WERI-Rb-1 (cell line): ENCODE measurements at regions not wholly inside any gene's neighbourhood (a gene's known extent, or its start where the extent isn't known, plus 50 kb on each side); places are given as distances from the start of the nearest gene placed in this dataset.
"Not testable (repeated sequence)": the region's sequence is repeated elsewhere in the genome, so short reads cannot be mapped to it uniquely, and the experiment has no call there.

Experiments used
- DNase-seq: peaks from one replicate; pipeline ENCODE4 v3.0.0-alpha.2; 2020
- H3K27ac ChIP-seq: fragments of 250-450 bp; sonication (Bioruptor Pico); 2 replicates; pipeline ENCODE4 v1.5.1; 2020; ENCODE audit warnings: mild to moderate bottlenecking, moderate library complexity
- H3K27me3 ChIP-seq: fragments of 250-450 bp; sonication (Bioruptor Pico); 2 replicates; pipeline ENCODE4 v1.5.1; 2021; ENCODE audit warnings: mild to moderate bottlenecking, low read depth, moderate library complexity; ENCODE audit not compliant: insufficient read depth, severe bottlenecking
- H3K36me3 ChIP-seq: fragments of 250-450 bp; sonication (Bioruptor Pico); 2 replicates; pipeline ENCODE4 v1.5.1; 2020; ENCODE audit warnings: mild to moderate bottlenecking, moderate library complexity
- H3K4me3 ChIP-seq: 2 replicates; pipeline ENCODE4 v1.5.1; 2011; ENCODE audit warnings: low read depth, mild to moderate bottlenecking, control low read depth, low read length
- H3K9me3 ChIP-seq: fragments of 250-450 bp; sonication (Bioruptor Pico); 2 replicates; pipeline ENCODE4 v1.5.1; 2021; ENCODE audit warnings: mild to moderate bottlenecking, moderate library complexity; ENCODE audit not compliant: severe bottlenecking

DNA sequence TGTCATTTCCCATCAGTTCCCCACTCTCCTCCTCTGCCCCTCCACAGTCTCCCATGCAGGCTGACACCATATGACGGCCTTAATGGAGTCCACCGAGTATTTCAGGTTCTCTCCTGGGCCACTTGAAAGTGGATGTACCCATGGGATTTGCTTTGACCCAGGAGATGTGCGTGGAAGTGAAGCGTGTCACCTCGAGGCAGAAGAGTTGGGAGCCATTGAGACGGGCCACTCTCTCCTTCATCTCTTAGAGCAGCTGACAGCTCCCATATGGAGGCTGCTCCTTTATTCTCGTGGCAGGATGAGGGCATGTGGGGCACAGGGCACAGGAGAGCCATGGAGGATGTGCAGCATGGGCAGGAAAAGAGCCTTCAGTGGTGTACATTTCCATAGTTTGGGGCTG, 144.7 kb upstream of the CRYM start:
- not testable (repeated sequence) for DNase-seq, H3K27me3 ChIP-seq, H3K9me3 ChIP-seq, H3K4me3 ChIP-seq, H3K27ac ChIP-seq, H3K36me3 ChIP-seq

DNA sequence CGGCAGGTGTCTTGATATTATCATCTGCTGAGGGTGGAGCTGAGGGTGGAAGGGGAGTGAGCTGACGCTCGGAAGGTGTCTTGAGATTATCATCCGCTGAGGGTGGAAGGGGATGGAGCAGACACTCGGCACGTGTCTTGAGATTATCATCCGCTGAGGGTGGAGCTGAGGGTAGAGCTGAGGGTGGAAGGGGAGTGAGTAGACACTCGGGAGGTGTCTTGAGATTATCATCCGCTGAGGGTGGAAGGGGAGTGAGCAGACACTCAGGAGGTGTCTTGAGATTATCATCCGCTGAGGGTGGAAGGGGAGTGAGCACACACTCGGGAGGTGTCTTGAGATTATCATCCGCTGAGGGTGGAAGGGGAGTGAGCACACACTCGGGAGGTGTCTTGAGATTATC, 126.6 kb upstream of the CRYM start:
- not testable (repeated sequence) for H3K27ac ChIP-seq, H3K4me3 ChIP-seq, H3K27me3 ChIP-seq, H3K36me3 ChIP-seq, DNase-seq, H3K9me3 ChIP-seq

DNA sequence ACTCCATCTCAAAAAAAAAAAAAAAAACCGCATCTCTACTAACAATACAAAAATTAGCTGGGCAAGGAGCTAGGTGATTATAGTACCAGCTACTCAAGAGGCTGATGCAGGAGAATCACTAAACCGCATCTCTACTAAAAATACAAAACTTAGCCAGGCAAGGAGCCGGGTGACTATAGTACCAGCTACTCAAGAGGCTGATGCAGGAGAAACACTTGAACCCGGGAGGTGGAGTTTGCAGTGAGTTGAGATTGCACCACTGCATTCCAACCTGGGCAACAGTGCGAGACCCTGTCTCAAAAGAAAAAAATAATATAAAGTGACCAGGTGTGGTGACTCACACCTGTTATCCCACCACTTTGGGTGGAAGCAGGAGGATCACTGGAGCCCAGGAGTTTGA, 119.8 kb upstream of the CRYM start:
- H3K27ac ChIP-seq, H3K4me3 ChIP-seq, H3K27me3 ChIP-seq, H3K36me3 ChIP-seq, H3K9me3 ChIP-seq, DNase-seq: not testable (repeated sequence)

DNA sequence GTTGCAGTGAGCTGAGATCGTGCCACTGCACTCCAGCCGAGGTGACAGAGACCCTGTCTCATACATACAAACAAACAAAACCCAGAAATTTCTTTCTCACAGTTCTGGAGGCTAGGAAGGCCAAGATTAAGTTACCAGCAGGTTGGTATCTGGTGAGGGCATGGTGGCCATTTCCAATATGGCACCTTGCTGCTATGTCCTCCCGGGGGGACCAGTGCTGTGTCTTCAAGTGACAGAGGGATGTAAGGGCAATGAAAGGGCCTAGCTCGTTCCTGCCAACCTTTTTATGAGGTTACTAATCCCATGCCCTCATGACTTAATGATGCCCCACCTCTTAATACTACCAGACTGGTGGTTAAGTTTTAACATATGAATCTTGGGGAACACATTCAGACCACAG, 118.5 kb upstream of the CRYM start:
- not testable (repeated sequence) for H3K4me3 ChIP-seq, H3K27ac ChIP-seq, H3K27me3 ChIP-seq, DNase-seq, H3K9me3 ChIP-seq, H3K36me3 ChIP-seq

DNA sequence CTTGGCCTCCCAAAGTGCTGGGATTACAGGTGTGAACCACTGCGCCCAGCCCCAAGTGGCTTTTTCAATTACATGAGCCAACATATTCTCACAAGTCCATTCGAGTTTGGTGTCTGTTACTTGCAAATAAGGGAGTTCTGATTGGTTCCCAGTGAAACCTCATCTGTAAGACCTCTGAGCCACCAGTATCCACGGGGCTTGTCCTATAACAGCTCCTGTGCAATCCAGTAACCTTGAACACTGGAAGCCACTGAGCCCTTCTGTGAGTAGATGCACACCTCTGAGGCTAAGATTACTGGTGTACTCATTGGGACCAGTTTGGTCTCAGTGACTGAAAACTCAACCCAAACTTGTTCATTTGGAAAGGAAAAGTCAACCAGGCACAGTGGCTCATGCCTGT, 112.5 kb upstream of the CRYM start:
- H3K4me3 ChIP-seq, DNase-seq, H3K36me3 ChIP-seq, H3K27me3 ChIP-seq, H3K27ac ChIP-seq, H3K9me3 ChIP-seq: not testable (repeated sequence)

DNA sequence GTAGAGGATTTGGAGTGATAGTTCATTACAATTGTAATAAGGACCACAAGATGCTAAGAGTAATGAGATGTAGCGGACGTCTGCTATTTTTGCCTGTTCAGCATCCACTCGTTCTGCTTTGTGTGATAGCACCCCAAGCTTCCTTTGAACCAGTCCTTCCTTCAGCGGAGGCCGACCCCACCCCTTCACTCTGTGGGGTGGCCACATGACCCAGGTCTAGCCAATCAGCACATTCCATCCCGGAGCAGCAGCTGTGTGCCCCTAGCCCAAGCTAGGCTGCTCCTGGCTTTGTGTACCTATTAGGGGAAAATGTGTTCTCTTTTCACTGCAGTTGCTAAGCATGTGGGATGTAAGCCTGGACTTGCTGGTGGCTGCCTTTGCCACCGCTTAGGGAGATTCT, 111.8 kb upstream of the CRYM start:
- H3K9me3 ChIP-seq, DNase-seq, H3K27ac ChIP-seq, H3K4me3 ChIP-seq, H3K36me3 ChIP-seq, H3K27me3 ChIP-seq: not testable (repeated sequence)

DNA sequence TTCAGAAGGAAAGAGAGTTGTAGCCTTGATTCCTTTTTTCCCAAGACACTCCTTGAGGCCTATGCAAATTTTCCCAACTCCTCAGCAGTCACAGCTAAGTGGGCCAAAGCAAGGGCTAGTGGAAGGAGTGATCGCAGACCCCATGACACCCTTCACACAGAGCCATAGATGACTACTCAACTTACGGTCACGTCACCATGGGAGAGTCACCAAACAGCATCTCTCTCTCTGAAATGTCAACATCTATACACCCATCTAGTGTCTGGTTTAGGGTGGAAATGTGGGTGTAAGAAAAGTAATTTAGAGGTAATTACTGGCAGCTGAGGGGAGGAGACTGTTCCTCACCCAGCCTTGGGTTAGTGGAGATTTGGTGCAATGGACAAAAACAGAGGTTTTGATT, 109.7 kb upstream of the CRYM start:
- H3K36me3 ChIP-seq, DNase-seq, H3K27me3 ChIP-seq, H3K4me3 ChIP-seq, H3K9me3 ChIP-seq, H3K27ac ChIP-seq: not testable (repeated sequence)

DNA sequence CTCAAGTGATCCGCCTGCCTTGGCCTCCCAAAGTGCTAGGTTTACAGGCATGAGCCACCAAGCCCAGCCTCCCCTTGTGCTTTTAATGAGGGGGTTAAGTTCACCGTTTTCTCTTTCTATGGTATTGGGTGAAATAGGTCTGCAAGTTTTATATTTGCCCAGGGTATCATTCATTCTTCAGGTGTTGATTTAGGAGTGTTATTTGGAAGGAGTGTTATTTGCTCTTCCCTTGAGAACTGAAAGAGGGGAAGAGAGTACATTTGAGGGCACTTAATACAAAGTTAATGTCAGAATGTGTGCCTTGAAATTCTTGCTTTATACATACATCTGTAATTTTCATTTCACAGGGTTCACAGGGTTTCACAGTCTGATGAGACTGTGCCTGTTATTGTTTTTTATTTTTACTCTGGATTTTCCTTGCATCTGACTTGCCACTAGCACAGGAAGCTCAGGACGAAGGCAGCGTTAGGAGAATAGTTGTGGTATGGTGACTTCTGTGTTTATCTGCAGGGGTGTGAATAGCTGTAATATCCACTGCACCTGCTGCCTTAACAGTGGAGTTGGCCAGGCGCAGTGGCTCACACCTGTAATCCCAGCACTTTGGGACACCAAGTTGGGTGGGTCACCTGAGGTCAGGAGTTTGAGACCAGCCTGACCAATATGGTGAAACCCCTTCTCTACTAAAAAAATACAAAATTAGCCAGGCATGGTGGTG, 108.3 kb upstream of the CRYM start:
- not testable (repeated sequence) for H3K27ac ChIP-seq, H3K4me3 ChIP-seq, H3K9me3 ChIP-seq, DNase-seq, H3K27me3 ChIP-seq, H3K36me3 ChIP-seq

DNA sequence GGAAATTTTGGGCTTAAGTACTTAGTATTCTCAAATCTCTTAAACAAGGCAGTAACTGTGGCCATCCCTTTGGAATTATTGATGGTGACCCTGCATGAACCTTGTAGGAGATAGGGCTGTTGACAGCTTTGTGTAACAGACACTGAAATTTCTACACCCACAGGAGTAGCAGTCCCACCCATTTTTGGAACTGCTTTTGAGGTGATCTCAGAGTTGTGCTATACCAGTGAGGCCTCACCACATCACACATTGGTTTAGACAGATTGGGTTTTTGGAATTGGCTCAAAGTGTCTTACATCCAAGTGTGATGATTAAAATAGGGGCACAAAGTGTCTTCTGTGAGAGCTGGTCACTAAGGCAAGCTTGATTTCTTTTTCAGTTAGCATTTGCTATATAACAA, 105.6 kb upstream of the CRYM start:
- not testable (repeated sequence) for DNase-seq, H3K4me3 ChIP-seq, H3K27ac ChIP-seq, H3K9me3 ChIP-seq, H3K27me3 ChIP-seq, H3K36me3 ChIP-seq

DNA sequence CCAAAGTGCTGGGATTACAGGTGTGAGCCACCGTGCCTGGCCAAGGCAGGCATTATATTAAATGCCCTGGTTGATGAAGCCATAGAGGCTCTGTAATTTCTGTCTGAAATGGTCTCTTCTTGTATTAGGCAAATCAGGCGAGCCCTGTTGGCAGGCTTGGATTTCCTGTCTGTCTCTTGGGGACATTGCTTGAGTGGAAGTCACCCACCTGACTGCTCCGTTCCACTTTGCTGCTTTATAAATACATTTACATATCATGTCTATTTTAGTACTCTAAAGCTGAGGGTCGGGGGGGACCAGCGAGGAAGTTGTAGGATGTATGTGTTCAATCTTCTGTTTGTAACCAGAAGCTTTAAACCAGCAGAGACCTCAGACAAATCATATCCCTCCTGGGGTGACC, 101.6 kb upstream of the CRYM start:
- H3K9me3 ChIP-seq, DNase-seq, H3K4me3 ChIP-seq, H3K36me3 ChIP-seq, H3K27ac ChIP-seq, H3K27me3 ChIP-seq: not testable (repeated sequence)

DNA sequence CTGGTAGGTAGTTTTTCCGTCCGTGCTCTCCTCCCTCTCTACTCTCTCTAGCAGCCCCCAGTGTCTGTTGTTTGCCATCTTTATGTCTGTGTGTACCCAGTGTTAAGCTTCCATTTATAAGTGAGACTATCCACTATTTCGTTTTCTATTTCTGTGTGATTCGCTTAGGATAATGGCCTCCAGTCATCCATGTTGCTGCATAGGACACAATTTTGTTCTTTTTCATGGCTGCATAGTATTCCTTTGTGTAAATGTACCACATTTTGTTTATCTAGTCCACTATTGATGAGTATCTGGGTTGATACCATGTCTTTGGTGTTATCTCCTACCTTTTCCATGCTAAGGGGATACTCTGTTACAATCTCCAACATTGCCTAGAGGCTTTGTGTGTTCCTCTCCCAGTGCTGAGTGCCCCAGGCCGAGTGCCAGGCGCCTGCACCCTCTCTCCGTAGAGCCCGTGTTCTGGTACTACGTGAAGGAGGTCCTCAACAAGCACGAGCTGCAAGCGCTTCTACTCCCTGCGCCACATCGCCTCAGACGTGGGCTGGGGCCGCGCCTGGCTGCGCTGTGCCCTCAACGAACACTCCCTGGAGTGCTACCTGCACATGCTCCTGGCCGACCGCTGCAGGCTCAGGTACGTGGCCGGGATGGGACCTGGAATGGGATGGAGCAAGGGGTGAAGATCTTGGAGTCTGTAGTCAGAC, 98.3 kb upstream of the CRYM start:
- H3K9me3 ChIP-seq, H3K4me3 ChIP-seq, H3K27me3 ChIP-seq, H3K27ac ChIP-seq, H3K36me3 ChIP-seq, DNase-seq: not testable (repeated sequence)

DNA sequence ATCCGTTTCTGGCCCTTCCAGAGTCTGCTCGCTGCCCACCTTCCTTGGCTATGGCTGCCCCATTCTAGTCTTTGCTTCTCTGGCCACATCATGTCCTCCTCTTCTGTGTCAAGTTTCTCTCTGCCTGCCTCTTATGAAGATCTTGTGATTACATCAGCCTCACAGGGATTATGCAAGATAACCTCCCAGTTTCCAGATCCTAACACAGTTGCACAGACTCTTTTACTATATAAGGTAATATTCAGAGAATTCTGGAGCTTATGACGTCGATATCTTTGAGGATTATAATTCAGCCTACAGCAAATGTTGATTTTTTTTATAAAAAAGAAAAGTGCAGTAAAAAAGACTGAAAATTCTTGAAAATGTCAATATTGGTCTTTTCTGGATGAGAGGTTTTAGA, 97.2 kb upstream of the CRYM start:
- H3K27me3 ChIP-seq, H3K4me3 ChIP-seq, DNase-seq, H3K27ac ChIP-seq, H3K36me3 ChIP-seq, H3K9me3 ChIP-seq: not testable (repeated sequence)

DNA sequence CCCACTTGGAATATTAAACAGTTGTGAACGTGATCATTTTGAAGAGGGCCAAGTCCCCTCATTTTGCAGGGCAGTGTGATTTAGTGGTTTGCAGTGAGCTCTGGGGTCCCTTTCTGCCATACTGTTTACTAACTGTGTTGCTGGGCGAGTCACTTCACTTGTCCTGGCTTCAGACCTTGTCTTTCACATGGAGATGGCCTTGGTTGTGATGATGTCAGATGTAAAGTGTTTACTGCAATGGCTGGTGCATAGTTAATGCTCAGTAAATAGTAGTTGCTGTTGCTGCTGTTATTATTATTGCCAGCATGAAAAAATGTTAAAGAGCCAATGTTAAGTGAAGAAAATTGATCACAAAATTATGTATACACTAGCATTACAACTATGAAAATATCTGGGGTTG, 95.4 kb upstream of the CRYM start:
- H3K4me3 ChIP-seq, H3K9me3 ChIP-seq: not testable (repeated sequence)
- peak overlapping the region; percentile 43 for H3K27ac ChIP-seq

DNA sequence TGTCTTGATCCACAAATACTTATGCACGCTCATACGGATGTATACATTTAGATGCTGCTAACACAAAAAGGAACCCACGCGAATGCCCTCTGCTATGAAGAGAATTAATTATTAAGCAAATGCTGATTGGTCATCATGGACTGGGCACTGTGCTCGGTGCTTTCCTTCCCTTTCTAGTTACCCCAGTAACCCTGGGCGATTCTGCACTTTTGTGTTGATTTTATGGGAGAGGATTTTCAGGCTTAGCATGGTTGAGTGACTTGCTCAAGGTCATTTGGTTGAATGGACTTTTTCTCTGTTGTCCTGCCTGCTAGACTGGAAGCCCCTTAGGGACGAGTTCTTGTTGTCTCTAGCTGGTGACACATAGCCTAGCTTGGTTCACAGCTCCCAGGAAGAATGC, 94.8 kb upstream of the CRYM start:
- peak overlapping the region; percentile 55 for H3K27ac ChIP-seq
- H3K36me3 ChIP-seq, H3K9me3 ChIP-seq, H3K4me3 ChIP-seq, DNase-seq, H3K27me3 ChIP-seq: not testable (repeated sequence)

More for the DNA sequence above, 95.4 kb upstream of the CRYM start:
- H3K27me3 ChIP-seq, DNase-seq, H3K36me3 ChIP-seq: not testable (repeated sequence)

DNA sequence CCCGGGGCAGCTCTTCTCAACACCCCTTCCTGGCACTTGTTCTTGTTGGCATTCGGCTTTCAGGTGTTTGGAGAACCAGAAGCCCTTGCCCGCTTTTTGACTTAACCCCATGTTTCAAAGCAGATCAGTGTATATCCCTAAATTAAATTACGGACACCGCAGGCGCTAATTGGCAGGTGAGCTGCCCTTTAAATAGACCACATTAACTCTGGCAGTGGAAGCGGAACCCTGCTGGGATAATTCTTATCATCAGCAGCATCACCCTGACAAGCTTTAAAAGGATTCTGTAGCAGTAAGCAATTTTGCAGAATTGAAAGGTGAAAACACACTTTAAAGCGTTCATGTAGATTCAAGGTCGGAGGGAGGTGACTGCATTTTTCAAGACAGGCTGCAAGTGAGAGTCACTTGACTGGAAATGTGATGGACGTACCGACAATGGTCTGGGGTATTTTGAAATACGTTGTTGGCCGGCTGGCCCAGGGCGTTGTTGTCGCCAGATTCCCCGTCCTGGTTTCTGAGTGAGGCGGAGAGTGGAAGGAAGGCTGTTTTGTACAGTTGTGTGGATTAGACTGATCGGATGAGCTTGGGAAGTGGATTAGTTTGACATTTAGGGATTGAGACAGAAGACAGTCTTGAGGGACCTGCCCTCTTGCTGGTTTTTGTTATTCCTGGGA, 94.2 kb upstream of the CRYM start:
- not testable (repeated sequence) for H3K27me3 ChIP-seq, H3K36me3 ChIP-seq, H3K4me3 ChIP-seq, H3K9me3 ChIP-seq
- peak; percentile 74 for DNase-seq
- peak overlapping the region; percentile 55; the same call in 1 of the 2 replicates for H3K27ac ChIP-seq
